NB4 (cell line): ENCODE measurements at regions not wholly inside any gene's neighbourhood (a gene's known extent, or its start where the extent isn't known, plus 50 kb on each side); places are given as distances from the start of the nearest gene placed in this dataset.

Source experiments
- CTCF ChIP-seq: IDR thresholded peaks from one replicate; pipeline ENCODE4 v1.5.1; 2012; ENCODE audit warnings: low read depth, low read length
- MAX ChIP-seq: IDR thresholded peaks from 2 replicates; pipeline ENCODE4 v1.6.1; 2011; ENCODE audit warnings: low read depth, low read length
- MYC ChIP-seq: IDR thresholded peaks from 2 replicates; pipeline ENCODE4 v1.6.1; 2011; ENCODE audit warnings: low read depth, low read length
- POLR2A ChIP-seq: IDR thresholded peaks from 2 replicates; pipeline ENCODE4 v1.6.1; 2011; ENCODE audit warnings: mild to moderate bottlenecking; ENCODE audit not compliant: insufficient read length; ENCODE audit errors: extremely low read depth

DNA sequence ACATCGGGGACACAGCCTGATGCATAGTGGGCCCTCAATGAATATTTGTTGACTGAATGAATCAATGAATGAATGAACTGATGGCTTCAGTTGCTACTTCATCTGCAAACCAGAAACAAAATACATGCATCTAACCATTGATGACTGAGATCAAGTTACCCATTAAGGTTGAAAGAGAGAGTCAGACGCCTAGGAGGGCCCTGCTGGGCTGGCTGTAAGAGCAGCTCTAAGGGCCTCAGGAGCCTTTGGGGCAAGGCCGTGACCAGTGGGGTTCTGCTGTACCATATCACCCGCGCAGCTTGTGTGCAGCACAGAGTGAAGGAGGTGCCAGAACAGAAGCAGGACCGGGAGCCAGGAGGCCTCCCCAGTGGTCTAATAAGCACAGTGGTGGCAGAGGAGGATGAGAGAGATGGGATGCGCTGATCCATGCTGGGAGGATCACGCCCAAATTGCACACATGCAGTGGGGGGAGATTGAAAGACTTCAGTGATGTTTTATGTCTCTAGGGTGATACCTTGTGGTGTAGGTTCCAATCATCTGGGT is 96.1 kb upstream of the KCNG1 start:
- no peak for TF ChIP-seq CTCF
- TF ChIP-seq MAX: no peak
- TF ChIP-seq POLR2A: no peak
- no peak for TF ChIP-seq MYC
